ENCODE measurements at regions not wholly inside any gene's neighbourhood (a gene's known extent, or its start where the extent isn't known, plus 50 kb on each side); places are given as distances from the start of the nearest gene placed in this dataset.
"Not testable (repeated sequence)": the region's sequence is repeated elsewhere in the genome, so short reads cannot be mapped to it uniquely, and the experiment has no call there.

DNA sequence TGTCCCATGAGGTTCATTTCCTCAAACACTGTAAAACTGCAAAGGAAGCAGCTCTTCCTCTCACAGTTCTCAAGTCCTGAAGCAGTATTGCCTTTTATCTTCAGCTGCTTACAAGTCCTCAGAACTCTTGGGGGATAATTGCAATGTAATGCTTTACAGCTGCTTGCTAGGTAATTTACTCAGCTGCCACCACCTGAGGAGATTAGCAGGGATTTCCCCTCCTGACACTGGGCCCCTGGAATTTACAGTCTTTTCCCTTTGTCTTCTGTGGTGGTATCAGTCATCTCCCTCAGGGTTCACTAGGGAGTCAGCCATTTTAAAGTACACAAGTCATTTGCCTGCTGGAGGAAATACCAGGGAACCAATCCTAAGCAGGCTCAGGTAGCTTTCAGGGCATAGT is 754.3 kb upstream of the GRAMD2B start:
- no peak for DNase-seq
- in situ Hi-C loops (cut with HindIII; ENCODE audit: low pct_ligation_motif_present, low pct_unique_long_range_greater_than_20kb, low sequenced_read_pairs): no loop called here

DNA sequence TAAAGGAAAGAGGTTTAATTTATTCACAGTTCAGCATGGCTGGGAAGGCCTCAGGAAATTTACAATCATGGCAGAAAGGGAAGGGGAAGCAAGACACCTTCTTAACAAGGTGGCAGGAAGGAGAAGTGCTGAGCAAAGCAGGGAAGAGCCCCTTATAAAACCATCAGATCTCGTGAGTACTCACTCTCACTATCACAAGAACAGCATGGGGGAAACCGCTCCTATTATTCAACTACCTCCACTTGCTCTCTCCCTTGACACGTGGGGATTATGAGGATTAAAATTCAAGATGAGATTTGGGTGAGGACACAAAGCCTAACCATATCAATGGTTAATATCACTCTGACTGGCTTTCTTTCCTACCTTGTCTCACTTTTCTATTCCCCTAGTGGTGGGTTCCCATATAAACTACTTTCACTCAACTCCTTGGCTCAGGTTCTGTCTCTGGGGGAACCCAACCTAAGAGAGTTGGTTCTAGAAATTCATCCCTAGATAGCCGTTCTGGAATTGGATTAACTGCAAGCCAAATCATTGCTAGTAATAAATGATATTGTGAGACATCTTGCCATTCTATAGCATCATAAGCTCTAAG is 749.8 kb upstream of the GRAMD2B start:
- in situ Hi-C loops (cut with HindIII; ENCODE audit: low pct_ligation_motif_present, low pct_unique_long_range_greater_than_20kb, low sequenced_read_pairs): no loop called here
- no peak for DNase-seq

DNA sequence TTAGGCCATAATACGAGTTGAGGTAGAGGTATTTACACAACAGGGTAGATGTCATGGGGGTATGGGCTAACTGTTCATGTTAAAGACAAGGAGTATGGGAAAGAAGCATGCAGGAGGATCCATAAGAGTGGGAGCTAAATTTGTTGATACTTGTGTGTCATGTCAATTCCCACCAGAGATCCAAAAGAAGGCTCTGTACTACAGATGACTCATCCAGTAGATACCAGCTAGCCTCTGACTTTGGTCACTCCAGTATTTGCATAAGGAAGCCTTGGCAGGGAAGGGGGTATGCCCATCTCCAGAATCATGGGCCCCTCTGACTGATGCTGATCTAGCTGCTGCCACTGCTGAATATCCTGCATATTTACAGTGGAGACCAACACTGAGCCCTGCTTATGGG is 743.7 kb upstream of the GRAMD2B start:
- in situ Hi-C loops (cut with HindIII; ENCODE audit: low pct_ligation_motif_present, low pct_unique_long_range_greater_than_20kb, low sequenced_read_pairs): no loop called here
- no peak for DNase-seq

DNA sequence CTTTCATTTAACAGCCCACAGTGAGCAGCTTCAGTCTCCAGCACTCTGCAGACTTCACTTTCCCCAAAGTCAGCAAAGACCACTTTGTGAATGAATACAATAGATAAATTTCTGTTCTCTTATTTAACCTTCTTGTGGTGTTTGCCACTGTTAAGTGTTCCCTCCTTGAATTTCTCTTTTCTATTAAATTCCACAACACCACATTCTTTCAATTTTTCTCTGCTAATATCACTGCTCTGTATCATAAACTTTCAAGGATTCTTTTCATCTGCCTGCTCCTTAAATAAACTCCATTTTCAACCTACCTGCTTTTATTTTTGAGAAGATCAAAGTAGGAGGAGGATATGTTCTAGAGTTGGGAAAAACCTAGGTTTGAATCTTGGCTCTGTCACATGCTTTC is 739.5 kb upstream of the GRAMD2B start:
- DNase-seq: no peak
- in situ Hi-C loops (cut with HindIII; ENCODE audit: low pct_ligation_motif_present, low pct_unique_long_range_greater_than_20kb, low sequenced_read_pairs): no loop called here

DNA sequence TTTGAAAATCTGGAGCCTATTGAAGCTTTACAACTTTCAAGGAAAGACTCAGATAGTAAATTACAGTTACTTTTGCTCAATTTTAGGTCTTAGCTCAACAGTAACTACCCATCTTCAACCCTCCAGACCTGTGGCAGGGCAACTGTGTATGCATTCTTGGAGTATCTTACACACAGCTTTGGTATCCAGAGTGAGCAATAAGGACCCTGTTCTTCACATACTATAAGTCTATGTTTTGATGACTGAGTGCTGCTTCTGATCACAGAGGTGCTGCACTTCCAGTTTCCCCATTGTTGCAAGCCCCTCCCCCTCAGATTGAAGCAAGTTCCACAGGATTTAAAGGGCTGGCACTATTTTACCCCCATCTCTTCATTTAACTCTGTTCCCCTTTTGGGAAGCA is 737.4 kb upstream of the GRAMD2B start:
- in situ Hi-C loops (cut with HindIII; ENCODE audit: low pct_ligation_motif_present, low pct_unique_long_range_greater_than_20kb, low sequenced_read_pairs): no loop called here
- DNase-seq: no peak

DNA sequence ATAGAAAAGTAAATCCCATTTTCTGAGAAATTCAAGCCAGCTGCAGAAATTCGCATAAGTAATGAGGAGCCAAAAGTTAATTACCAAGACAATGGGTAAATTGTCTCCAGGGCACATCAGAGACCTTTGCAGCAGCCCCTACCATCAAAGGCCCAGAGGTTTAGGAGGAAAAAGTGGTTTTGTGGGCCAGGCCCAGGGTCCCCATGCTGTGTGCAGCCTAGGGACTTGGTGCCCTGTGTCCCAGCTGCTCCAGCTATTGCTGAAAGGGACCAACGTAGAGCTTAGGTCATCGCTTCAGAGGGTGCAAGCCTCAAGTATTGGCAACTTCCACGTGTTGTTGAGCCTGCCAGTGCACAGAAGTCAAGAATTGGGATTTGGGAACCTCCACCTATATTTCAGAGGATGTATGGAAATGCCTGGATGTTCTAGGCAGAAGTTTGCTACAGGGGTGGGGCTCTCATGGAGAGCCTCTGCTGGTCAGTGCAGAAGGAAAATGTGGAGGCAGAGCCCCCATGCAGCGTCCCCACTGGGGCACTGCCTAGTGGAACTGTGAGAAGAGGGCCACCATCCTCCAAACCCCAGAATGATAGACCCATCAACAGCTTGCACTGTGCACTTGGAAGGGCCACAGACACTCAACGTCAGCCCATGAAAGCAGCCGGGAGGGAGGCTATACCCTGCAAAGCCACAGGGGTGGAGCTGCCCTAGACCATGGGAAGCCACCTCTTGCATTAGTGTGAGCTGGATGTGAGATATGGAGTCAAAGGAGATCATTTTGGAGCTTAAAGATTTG is 731.3 kb upstream of the GRAMD2B start:
- in situ Hi-C loops (cut with HindIII; ENCODE audit: low pct_ligation_motif_present, low pct_unique_long_range_greater_than_20kb, low sequenced_read_pairs); DNase-seq: not testable (repeated sequence)

DNA sequence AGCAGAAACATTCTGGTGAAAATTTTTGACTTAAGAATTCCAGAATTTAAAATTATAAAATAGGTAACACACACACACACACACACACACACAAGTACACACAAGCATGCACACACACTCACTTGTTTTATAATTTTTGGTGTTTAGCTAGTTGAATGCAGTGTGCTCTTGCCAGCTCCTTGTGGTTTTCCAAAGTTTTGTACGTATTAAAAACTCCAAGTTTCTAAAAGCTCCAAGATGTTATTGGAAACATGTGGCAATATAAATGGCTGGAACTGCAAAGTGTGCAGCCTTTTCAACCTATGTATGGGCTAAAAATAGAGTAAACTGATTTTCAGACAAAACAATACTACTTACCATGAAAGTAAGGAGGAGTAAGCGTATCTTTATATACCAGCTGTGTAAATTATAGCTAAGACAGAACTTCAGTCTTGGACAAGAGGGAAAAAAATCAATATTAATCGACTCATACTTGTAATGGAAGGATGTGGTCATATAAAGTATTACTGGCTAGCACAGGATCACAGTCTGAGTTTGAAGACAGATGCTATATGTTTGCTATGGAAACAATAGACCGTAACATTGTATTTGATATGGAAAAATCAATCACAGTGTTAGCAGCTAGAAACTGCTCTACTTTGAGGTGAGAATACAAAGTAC is 727.1 kb upstream of the GRAMD2B start:
- in situ Hi-C loops (cut with HindIII; ENCODE audit: low pct_ligation_motif_present, low pct_unique_long_range_greater_than_20kb, low sequenced_read_pairs): no loop called here
- DNase-seq: no peak

DNA sequence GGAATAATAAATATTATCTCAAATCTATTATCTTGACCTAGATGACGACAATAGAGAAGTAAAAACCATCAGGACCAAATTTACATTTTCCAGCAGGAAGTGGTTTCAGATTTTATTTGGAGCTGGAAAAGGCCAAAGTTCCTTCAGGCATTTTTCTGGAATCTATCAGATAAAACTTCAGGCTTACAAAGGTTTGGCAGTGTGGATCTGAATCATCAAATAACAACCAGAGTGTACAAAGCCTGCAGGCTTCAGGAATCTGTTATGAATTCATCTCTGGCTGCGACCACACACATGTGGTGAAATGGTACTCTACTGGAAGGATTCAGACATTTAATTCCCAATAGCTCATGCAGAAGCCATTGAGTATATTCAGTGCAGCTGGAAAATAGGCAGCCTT is 726.4 kb upstream of the GRAMD2B start:
- DNase-seq: peak; percentile 5
- in situ Hi-C loops (cut with HindIII; ENCODE audit: low pct_ligation_motif_present, low pct_unique_long_range_greater_than_20kb, low sequenced_read_pairs): no loop called here

DNA sequence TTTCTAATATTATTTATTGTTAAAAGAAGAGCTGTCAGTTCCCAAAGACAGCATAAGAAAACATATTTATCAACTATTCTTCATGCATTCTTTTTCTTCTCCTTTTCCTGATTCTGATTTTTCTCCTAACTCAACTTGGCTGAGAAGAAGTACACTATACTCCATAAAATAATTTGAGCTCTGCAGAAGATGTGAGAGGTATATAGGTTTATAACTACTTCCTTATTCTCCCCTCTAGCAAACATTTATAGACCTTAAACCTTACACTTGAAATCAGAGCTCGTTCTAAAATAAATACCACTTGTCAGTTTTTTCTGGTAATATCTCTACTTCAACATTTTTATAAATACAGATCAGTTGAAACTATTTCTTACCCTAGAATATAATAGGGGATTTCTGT is 724.8 kb upstream of the GRAMD2B start:
- in situ Hi-C loops (cut with HindIII; ENCODE audit: low pct_ligation_motif_present, low pct_unique_long_range_greater_than_20kb, low sequenced_read_pairs): no loop called here

DNA sequence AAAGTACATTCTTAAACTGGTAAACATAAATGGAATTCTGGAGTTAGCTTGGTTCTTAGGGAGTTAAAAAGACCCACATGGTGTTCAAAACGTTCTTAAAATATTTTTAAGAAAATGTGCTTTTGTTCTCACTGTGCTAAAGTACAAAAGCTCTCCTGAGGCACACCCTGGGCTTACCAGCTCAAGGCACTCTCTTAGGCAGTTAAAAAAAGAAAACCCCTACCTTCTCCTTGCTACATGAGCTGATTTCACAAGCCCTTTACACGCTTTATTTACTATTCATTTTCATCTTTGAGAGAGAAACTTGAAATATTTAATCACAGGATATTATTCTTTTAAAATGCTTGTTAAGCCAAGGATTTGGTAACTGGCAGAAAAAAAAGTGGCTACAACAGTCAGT is 723.3 kb upstream of the GRAMD2B start:
- in situ Hi-C loops (cut with HindIII; ENCODE audit: low pct_ligation_motif_present, low pct_unique_long_range_greater_than_20kb, low sequenced_read_pairs): no loop called here
- DNase-seq: no peak

More for the DNA sequence above, 724.8 kb upstream of the GRAMD2B start:
- no peak for DNase-seq

DNA sequence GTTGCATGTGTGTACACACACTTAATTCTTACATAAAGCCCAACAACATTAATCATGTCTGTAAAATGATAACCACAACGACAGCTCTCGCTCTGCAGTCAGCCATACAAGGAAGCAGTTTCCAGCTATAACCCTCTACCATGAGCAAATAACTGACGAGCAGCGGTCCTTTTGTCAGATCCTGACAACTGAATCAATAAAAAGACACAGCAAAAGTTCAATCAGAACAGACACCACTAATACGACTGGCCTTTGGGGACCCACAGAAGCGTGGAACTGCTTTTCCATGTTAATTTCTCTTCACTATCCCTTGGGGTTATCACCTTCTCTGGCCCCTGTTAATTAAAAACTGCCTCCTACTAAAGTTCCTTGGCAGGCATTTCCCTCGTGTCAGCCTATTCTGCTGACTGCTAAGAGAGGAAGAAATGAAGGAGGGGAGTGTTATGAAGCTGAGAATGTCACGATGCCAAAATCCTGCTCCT is 722.8 kb upstream of the GRAMD2B start:
- DNase-seq: peak; percentile 62
- in situ Hi-C loops (cut with HindIII; ENCODE audit: low pct_ligation_motif_present, low pct_unique_long_range_greater_than_20kb, low sequenced_read_pairs): no loop called here

DNA sequence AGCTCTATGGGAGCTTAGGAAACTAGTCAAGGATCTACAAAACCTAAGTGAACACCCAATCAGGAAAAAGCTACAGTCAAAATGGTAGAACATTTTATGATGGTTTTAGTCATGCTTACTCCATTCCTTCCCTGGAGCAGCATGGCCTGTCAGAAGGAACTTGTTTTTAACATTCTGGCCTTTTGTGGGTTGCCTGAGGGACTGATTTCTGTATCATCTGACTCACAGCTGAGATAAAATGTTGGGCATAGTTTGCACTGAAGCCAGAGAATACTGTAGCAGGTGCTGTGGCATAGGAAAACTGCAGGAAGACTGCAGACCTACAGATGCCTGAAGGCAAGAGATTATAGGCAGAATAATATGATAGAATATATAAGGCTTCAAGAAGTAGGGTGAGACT is 719.6 kb upstream of the GRAMD2B start:
- DNase-seq: no peak
- in situ Hi-C loops (cut with HindIII; ENCODE audit: low pct_ligation_motif_present, low pct_unique_long_range_greater_than_20kb, low sequenced_read_pairs): no loop called here

DNA sequence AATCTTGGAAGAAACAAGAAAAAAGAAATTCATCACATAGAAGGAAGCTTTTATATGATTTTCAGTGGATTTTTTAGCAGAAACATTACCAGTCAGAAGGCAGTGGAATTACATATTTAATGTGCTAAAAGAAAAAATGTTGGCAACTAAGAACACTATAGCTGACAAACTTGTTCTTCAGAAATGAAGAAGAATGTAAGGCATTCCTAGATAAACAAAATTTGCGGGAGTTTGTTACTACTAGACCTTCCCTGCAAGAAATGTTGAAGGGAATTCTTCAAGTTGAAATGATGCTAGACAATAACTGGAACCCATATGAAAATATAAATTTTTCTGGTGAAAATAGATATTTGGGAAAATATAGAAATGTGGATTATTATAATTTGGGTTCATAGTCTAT is 718.3 kb upstream of the GRAMD2B start:
- in situ Hi-C loops (cut with HindIII; ENCODE audit: low pct_ligation_motif_present, low pct_unique_long_range_greater_than_20kb, low sequenced_read_pairs): no loop called here
- DNase-seq: no peak

DNA sequence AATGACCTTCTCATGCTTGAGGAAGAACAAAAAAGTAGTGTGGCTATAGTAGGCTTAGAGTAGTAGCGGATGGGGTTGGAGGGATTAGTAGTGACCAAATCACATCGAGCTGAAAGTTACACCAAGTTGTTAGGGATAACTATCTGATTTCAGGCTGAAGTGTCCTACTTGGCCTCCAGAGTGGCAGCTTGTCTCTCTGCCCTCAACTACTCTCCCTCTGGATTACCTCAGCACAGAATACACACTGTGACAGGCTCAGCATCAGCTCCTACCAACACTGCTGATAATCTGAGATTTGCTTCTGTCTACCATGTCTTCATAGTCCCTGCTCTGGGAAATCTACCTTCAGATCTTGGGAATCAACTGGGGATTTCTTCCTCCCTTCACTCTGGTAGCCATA is 714.6 kb upstream of the GRAMD2B start:
- DNase-seq: no peak
- in situ Hi-C loops (cut with HindIII; ENCODE audit: low pct_ligation_motif_present, low pct_unique_long_range_greater_than_20kb, low sequenced_read_pairs): no loop called here

DNA sequence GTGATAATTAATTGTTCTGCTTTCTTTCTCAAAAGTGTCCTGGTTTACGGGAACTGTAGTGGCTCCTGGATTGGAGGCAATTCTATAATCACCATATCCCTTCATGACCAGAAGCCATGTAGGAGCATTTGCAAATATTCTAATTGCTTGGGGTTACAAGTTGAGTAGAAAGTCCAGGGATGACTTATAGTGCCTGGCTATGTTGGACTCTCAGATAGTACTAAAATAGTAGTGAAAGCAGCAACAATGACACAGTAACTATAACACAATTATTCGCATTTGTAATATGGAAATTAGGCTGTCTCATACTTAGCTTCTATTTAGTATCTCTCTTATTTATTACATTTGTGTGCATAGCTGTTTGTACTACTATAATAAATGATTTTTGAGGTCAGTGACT is 712.5 kb upstream of the GRAMD2B start:
- DNase-seq: no peak
- in situ Hi-C loops (cut with HindIII; ENCODE audit: low pct_ligation_motif_present, low pct_unique_long_range_greater_than_20kb, low sequenced_read_pairs): no loop called here

DNA sequence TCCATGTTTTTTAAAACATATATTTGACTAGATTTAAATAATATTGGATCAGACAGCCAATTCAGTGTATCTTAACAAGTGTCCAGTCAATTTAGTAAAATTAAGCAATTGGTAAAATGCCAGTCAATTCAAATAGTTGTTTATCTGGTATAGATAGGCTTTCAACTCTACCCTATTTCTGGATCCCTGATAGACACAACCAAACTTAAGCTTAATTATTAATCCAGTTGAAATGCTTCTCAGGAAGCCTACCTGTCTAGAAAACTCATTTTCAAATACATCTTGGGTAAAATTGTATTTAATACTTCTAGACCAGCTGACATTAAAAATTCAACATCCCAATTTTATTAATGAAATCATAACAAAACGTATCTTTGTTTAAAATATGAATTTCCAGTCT is 710.8 kb upstream of the GRAMD2B start:
- in situ Hi-C loops (cut with HindIII; ENCODE audit: low pct_ligation_motif_present, low pct_unique_long_range_greater_than_20kb, low sequenced_read_pairs): no loop called here

DNA sequence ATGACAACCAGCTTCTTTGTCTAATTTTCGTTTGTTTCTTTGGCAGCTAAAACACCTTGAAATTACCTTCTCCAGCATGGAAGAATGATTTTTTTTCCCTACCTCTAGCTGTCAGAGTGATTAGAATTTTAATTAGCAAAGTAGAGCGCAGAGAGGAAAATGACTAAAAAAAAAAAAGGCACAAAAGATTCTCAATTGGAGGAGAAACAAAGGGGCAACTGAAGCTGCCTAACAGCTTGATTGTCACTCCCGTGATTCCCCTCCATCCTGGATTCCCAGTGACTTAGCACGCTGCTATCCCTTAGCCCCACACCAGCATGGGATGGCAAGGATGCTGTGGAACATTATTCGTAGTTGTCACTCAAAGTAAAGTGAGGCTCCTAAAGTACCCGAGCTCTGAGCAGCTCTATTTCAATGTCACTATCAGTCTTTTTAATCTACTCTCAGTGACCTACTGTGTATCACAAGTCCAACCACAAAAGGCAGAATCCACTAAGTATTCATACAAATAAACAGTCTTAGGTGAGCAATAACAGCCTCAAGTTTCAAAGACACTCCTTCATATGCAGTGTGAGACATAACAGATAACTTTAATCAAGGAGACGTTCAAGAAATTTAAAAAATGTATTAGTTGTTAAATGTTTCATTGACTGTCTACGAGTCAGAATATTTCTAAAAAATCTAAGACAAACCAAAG is 710.0 kb upstream of the GRAMD2B start:
- no peak for DNase-seq
- in situ Hi-C loops (cut with HindIII; ENCODE audit: low pct_ligation_motif_present, low pct_unique_long_range_greater_than_20kb, low sequenced_read_pairs): no loop called here

More for the DNA sequence above, 710.8 kb upstream of the GRAMD2B start:
- DNase-seq: no peak

DNA sequence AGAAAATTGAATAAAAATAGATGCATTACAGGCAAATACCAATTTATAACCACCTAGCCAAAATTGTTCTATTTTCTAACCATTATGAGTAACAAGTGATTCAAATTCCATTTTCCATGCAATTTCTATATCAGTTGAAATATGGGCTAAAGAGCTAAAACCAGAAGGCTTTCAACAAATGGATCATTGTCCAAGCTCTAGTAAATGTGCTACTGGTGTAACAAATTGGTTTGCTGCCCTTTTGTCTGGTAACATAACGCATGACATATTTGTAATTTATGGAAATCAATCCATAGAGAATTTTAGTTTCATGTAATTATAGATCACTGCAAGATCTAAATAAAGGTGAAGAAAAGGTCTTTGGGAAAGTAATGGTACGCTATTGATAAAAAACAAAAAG is 708.0 kb upstream of the GRAMD2B start:
- no peak for DNase-seq
- in situ Hi-C loops (cut with HindIII; ENCODE audit: low pct_ligation_motif_present, low pct_unique_long_range_greater_than_20kb, low sequenced_read_pairs): no loop called here

DNA sequence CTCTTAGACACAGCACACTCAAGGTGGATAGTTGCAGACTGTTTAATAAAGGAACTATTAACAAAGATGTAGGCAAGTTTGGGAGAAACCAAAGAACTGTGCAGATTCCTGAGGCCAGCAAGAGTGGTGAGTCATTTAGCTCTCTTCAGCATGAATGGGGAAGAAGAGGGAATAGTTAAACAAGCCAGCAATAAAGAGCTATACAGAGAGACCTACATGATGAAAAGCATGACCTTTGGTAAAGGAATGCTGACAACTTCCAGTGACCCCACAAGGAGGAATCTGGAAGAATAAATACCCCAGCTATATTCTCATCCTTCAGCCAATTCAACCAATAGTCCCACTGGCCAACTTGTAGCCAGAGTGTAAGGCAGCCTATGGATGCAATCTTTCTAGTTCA is 706.0 kb upstream of the GRAMD2B start:
- in situ Hi-C loops (cut with HindIII; ENCODE audit: low pct_ligation_motif_present, low pct_unique_long_range_greater_than_20kb, low sequenced_read_pairs): no loop called here

More for the DNA sequence above, 706.0 kb upstream of the GRAMD2B start:
- peak; percentile 81 for DNase-seq
